HEK293T (cell line): ENCODE measurements at regions not wholly inside any gene's neighbourhood (a gene's known extent, or its start where the extent isn't known, plus 50 kb on each side); places are given as distances from the start of the nearest gene placed in this dataset.
"Not testable (repeated sequence)": the region's sequence is repeated elsewhere in the genome, so short reads cannot be mapped to it uniquely, and the experiment has no call there.

Experiments
- CTCF ChIA-PET: fragments of 350-600 bp; formaldehyde crosslinking; extraction: SDS; loops from one replicate; lab custom pipeline; 2021; ENCODE audit warnings: antibody characterized with exemption, inconsistent platforms; lab: Yijun Ruan, JAX
- POLR2A ChIA-PET: fragments of 350-600 bp; formaldehyde crosslinking; extraction: SDS; loops from one replicate; lab custom pipeline; 2020; ENCODE audit warnings: antibody characterized with exemption, inconsistent platforms; lab: Yijun Ruan, JAX
- DNase-seq: peaks from one replicate; pipeline ENCODE4 v3.0.0; 2012; ENCODE audit warnings: mixed read lengths; ENCODE audit errors: extremely low spot score
- ARNT ChIP-seq: fragments of 450-650 bp; IDR thresholded peaks from 2 replicates; pipeline ENCODE4 v1.6.1; 2017; ENCODE audit warnings: mild to moderate bottlenecking
- BHLHE40 ChIP-seq: fragments of 450-650 bp; IDR thresholded peaks from 2 replicates; pipeline ENCODE4 v1.6.1; 2016; ENCODE audit warnings: mild to moderate bottlenecking, moderate library complexity, borderline replicate concordance
- CTBP1 ChIP-seq: fragments of 450-650 bp; IDR thresholded peaks from 2 replicates; pipeline ENCODE4 v1.6.1; 2016; ENCODE audit warnings: borderline replicate concordance
- ELF4 ChIP-seq: fragments of 450-650 bp; IDR thresholded peaks from 2 replicates; pipeline ENCODE4 v1.6.1; 2017; ENCODE audit warnings: antibody characterized with exemption
- FOXA1 ChIP-seq: fragments of 450-650 bp; IDR thresholded peaks from 2 replicates; pipeline ENCODE4 v1.6.1; 2016; ENCODE audit warnings: mild to moderate bottlenecking
- FOXK2 ChIP-seq: fragments of 450-650 bp; IDR thresholded peaks from 2 replicates; pipeline ENCODE4 v1.6.1; 2016; ENCODE audit warnings: mild to moderate bottlenecking
- FOXM1 ChIP-seq: fragments of 450-650 bp; IDR thresholded peaks from 2 replicates; pipeline ENCODE4 v1.6.1; 2017; ENCODE audit warnings: mild to moderate bottlenecking, borderline replicate concordance
- HDGF ChIP-seq: fragments of 450-650 bp; IDR thresholded peaks from 2 replicates; pipeline ENCODE4 v1.6.1; 2017; ENCODE audit warnings: antibody characterized with exemption, borderline replicate concordance
- L3MBTL2 ChIP-seq: fragments of 450-650 bp; conservative IDR thresholded peaks from 2 replicates; pipeline ENCODE4 v1.6.1; 2016; ENCODE audit warnings: mild to moderate bottlenecking
- LEF1 ChIP-seq: fragments of 450-650 bp; IDR thresholded peaks from 2 replicates; pipeline ENCODE4 v1.6.1; 2017; ENCODE audit warnings: mild to moderate bottlenecking, borderline replicate concordance
- NFRKB ChIP-seq: fragments of 450-650 bp; IDR thresholded peaks from 2 replicates; pipeline ENCODE4 v1.6.1; 2016; ENCODE audit warnings: mild to moderate bottlenecking, moderate library complexity
- PKNOX1 ChIP-seq: fragments of 450-650 bp; IDR thresholded peaks from 2 replicates; pipeline ENCODE4 v1.6.1; 2016
- SP1 ChIP-seq: fragments of 450-650 bp; IDR thresholded peaks from 2 replicates; pipeline ENCODE4 v1.6.1; 2017
- SUZ12 ChIP-seq: fragments of 450-650 bp; IDR thresholded peaks from 2 replicates; pipeline ENCODE4 v1.6.1; 2016; ENCODE audit warnings: mild to moderate bottlenecking
- TARDBP ChIP-seq: fragments of 450-650 bp; IDR thresholded peaks from 2 replicates; pipeline ENCODE4 v1.6.1; 2016
- ZNF384 ChIP-seq: fragments of 450-650 bp; IDR thresholded peaks from 2 replicates; pipeline ENCODE4 v1.6.1; 2016

GRCh38 chr9:71515626-71516025 lies 252.7 kb downstream of the CEMIP2 start:
- no peak for DNase-seq
- no peak for TF ChIP-seq FOXA1
- no peak for TF ChIP-seq SP1
- ChIA-PET CTCF (no interaction called here), POLR2A (no interaction called here)

- no peak for DNase-seq
- POLR2A ChIA-PET = no interaction called here
- CTCF ChIA-PET = no interaction called here
- TF ChIP-seq FOXK2 (no peak), CTBP1 (no peak), SUZ12 (no peak)
Measured at GRCh38 chr9:71515107-71515506, 253.2 kb downstream of the CEMIP2 start.

GRCh38 chr9:71514344-71514975 lies 253.9 kb downstream of the CEMIP2 start:
- CTCF ChIA-PET = no interaction called here
- no peak for DNase-seq
- POLR2A ChIA-PET = no interaction called here
- TF ChIP-seq SUZ12 = no peak
- no peak for TF ChIP-seq ZNF384
- no peak for TF ChIP-seq ARNT
- TF ChIP-seq PKNOX1 = no peak
- TF ChIP-seq NFRKB = no peak
- no peak for TF ChIP-seq L3MBTL2
- TF ChIP-seq FOXK2 = no peak
- TF ChIP-seq FOXM1 = no peak
- TF ChIP-seq BHLHE40 = no peak
- no peak for TF ChIP-seq TARDBP
- TF ChIP-seq ELF4 = no peak
- TF ChIP-seq HDGF = no peak
- TF ChIP-seq LEF1 = no peak
- TF ChIP-seq SP1 = no peak
- TF ChIP-seq FOXA1 = no peak
- no peak for TF ChIP-seq CTBP1

- TF ChIP-seq BHLHE40 (no peak), SP1 (no peak), LEF1 (no peak), FOXM1 (no peak), ARNT (no peak), CTBP1 (no peak), NFRKB (no peak)
- ChIA-PET POLR2A (no interaction called here), CTCF (no interaction called here)
- DNase-seq = no peak
Measured at GRCh38 chr9:71509054-71509453, 259.3 kb downstream of the CEMIP2 start.

- DNase-seq, CTCF ChIA-PET: not testable (repeated sequence)
Measured at GRCh38 chr9:71508141-71508540, 260.2 kb downstream of the CEMIP2 start.

GRCh38 chr9:71506821-71507220 lies 261.5 kb downstream of the CEMIP2 start:
- no peak for TF ChIP-seq LEF1
- TF ChIP-seq FOXK2 = no peak
- no peak for TF ChIP-seq ELF4
- TF ChIP-seq FOXA1 = no peak
- no peak for TF ChIP-seq L3MBTL2
- no peak for TF ChIP-seq PKNOX1
- TF ChIP-seq TARDBP = no peak
- no peak for TF ChIP-seq HDGF
- no peak for TF ChIP-seq CTBP1
- TF ChIP-seq NFRKB = no peak
- TF ChIP-seq SP1 = no peak
- no peak for TF ChIP-seq FOXM1
- no peak for TF ChIP-seq ARNT
- TF ChIP-seq BHLHE40 = no peak
- TF ChIP-seq SUZ12 = no peak
- no peak for TF ChIP-seq ZNF384
- CTCF ChIA-PET = no interaction called here
- no peak for DNase-seq
- POLR2A ChIA-PET = no interaction called here

More at GRCh38 chr9:71508141-71508540, 260.2 kb downstream of the CEMIP2 start:
- POLR2A ChIA-PET = not testable (repeated sequence)

- DNase-seq = no peak
- CTCF ChIA-PET = no interaction called here
- POLR2A ChIA-PET = no interaction called here
Measured at GRCh38 chr9:71504636-71505035, 263.7 kb downstream of the CEMIP2 start.

More at GRCh38 chr9:71504636-71505035, 263.7 kb downstream of the CEMIP2 start:
- no peak for TF ChIP-seq HDGF
- no peak for TF ChIP-seq ELF4
- TF ChIP-seq SUZ12 = no peak
- TF ChIP-seq BHLHE40 = no peak
- TF ChIP-seq TARDBP = no peak
- TF ChIP-seq FOXM1 = no peak
- TF ChIP-seq ZNF384 = no peak
- TF ChIP-seq LEF1 = no peak
- no peak for TF ChIP-seq PKNOX1
- no peak for TF ChIP-seq FOXA1
- TF ChIP-seq NFRKB = no peak
- no peak for TF ChIP-seq L3MBTL2
- TF ChIP-seq FOXK2 = no peak
